ENCODE measurements at regions not wholly inside any gene's neighbourhood (a gene's known extent, or its start where the extent isn't known, plus 50 kb on each side); places are given as distances from the start of the nearest gene placed in this dataset.

- TF ChIP-seq, protein P1, sequence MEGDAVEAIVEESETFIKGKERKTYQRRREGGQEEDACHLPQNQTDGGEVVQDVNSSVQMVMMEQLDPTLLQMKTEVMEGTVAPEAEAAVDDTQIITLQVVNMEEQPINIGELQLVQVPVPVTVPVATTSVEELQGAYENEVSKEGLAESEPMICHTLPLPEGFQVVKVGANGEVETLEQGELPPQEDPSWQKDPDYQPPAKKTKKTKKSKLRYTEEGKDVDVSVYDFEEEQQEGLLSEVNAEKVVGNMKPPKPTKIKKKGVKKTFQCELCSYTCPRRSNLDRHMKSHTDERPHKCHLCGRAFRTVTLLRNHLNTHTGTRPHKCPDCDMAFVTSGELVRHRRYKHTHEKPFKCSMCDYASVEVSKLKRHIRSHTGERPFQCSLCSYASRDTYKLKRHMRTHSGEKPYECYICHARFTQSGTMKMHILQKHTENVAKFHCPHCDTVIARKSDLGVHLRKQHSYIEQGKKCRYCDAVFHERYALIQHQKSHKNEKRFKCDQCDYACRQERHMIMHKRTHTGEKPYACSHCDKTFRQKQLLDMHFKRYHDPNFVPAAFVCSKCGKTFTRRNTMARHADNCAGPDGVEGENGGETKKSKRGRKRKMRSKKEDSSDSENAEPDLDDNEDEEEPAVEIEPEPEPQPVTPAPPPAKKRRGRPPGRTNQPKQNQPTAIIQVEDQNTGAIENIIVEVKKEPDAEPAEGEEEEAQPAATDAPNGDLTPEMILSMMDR (IDR thresholded peaks at IDR 0.05; ENCODE audit: low read depth, low read length) = no peak
- H3K4me3 ChIP-seq (replicated peaks in 1 of 2; ENCODE audit: low read depth in 2 of 2, low read length in 2 of 2) = no peak overlapping the region
- peak; percentile 10 to 80 for DNase-seq (ENCODE audit: low read depth in 2 of 2)
These were observed 52.8 kb upstream of the PPP3CA start for GRCh38 chr4:101400096-101400495.

GRCh38 chr4:101398807-101399206, 51.5 kb upstream of the PPP3CA start:
- TF ChIP-seq, protein P1 (IDR thresholded peaks at IDR 0.05; ENCODE audit: low read depth, low read length) = no peak
- no peak overlapping the region for H3K4me3 ChIP-seq (replicated peaks in 1 of 2; ENCODE audit: low read depth in 2 of 2, low read length in 2 of 2)
- DNase-seq (ENCODE audit: low read depth in 2 of 2) = no peak

All from cardiac fibroblast (primary cell).